HG03045 (cell line): ENCODE measurements at regions not wholly inside any gene's neighbourhood (a gene's known extent, or its start where the extent isn't known, plus 50 kb on each side); places are given as distances from the start of the nearest gene placed in this dataset.
"Not testable (repeated sequence)": the region's sequence is repeated elsewhere in the genome, so short reads cannot be mapped to it uniquely, and the experiment has no call there.

ENCODE experiments used
- ATAC-seq: cut with Tn5 transposase; IDR thresholded peaks from one replicate; pipeline ENCODE4 v1.9.1; 2021; ENCODE audit warnings: mild to moderate bottlenecking, moderate library complexity; ENCODE audit not compliant: unreplicated experiment

- no peak for ATAC-seq
These were observed 368.8 kb downstream of the TMEM121 start for GRCh38 chr14:105894978-105895881.

- ATAC-seq: not testable (repeated sequence)
These were observed 369.8 kb downstream of the TMEM121 start for GRCh38 chr14:105896206-105896605.

- not testable (repeated sequence) for ATAC-seq
These were observed 370.8 kb downstream of the TMEM121 start for GRCh38 chr14:105896961-105897724.

- no peak for ATAC-seq
These were observed 371.3 kb downstream of the TMEM121 start for GRCh38 chr14:105897725-105898113.

- no peak for ATAC-seq
These were observed 372.2 kb downstream of the TMEM121 start for GRCh38 chr14:105898482-105899010.

- ATAC-seq: no peak
These were observed 372.8 kb downstream of the TMEM121 start for GRCh38 chr14:105899071-105899641.

- no peak for ATAC-seq
These were observed 373.4 kb downstream of the TMEM121 start for GRCh38 chr14:105899657-105900397.

GRCh38 chr14:105900398-105901160 lies 374.2 kb downstream of the TMEM121 start:
- no peak for ATAC-seq

- ATAC-seq: no peak
These were observed 374.8 kb downstream of the TMEM121 start for GRCh38 chr14:105901226-105901625.

GRCh38 chr14:105902131-105902898 lies 375.9 kb downstream of the TMEM121 start:
- ATAC-seq: no peak

GRCh38 chr14:105902899-105903165 lies 376.4 kb downstream of the TMEM121 start:
- ATAC-seq: not testable (repeated sequence)

GRCh38 chr14:105903971-105904370 lies 377.6 kb downstream of the TMEM121 start:
- no peak for ATAC-seq

- no peak for ATAC-seq
These were observed 378.0 kb downstream of the TMEM121 start for GRCh38 chr14:105904379-105904778.

- no peak for ATAC-seq
These were observed 379.1 kb downstream of the TMEM121 start for GRCh38 chr14:105905456-105905855.

- ATAC-seq: no peak
These were observed 380.9 kb downstream of the TMEM121 start for GRCh38 chr14:105907276-105907675.

- no peak for ATAC-seq
These were observed 381.6 kb downstream of the TMEM121 start for GRCh38 chr14:105908006-105908405.

GRCh38 chr14:105908481-105908911 lies 382.1 kb downstream of the TMEM121 start:
- no peak for ATAC-seq

GRCh38 chr14:105909046-105909827 lies 382.9 kb downstream of the TMEM121 start:
- ATAC-seq: no peak

- not testable (repeated sequence) for ATAC-seq
These were observed 383.4 kb downstream of the TMEM121 start for GRCh38 chr14:105909828-105910120.
